Astrocyte of the cerebellum (primary cell): ENCODE measurements at regions not wholly inside any gene's neighbourhood (a gene's known extent, or its start where the extent isn't known, plus 50 kb on each side); places are given as distances from the start of the nearest gene placed in this dataset.

Source experiments
- DNase-seq: peaks from one replicate; pipeline ENCODE4 v3.0.0-alpha.2; 2011; ENCODE audit warnings: low read depth
- H3K4me3 ChIP-seq: 2 replicates; pipeline ENCODE4 v1.5.1; 2011; ENCODE audit warnings: mild to moderate bottlenecking, low read depth, low read length, moderate library complexity
- CTCF ChIP-seq: IDR thresholded peaks from 2 replicates; pipeline ENCODE4 v1.5.1; 2012; ENCODE audit warnings: low read length, low read depth, moderate library complexity, mild to moderate bottlenecking; ENCODE audit errors: missing control alignments
- in situ Hi-C: cut with HindIII; loops from 2 replicates; pipeline ENCODE4 v1.10.0; 2017; ENCODE audit warnings: low sequenced_read_pairs

GRCh38 chr3:137061186-137061585 lies 103.4 kb downstream of the IL20RB start:
- TF ChIP-seq CTCF: no peak
- DNase-seq: no peak
- H3K4me3 ChIP-seq: no peak overlapping the region
- in situ Hi-C loops: no loop called here

GRCh38 chr3:137062250-137062649 lies 104.5 kb downstream of the IL20RB start:
- TF ChIP-seq CTCF: no peak
- in situ Hi-C loops: no loop called here

GRCh38 chr3:137065381-137065780 lies 107.6 kb downstream of the IL20RB start:
- H3K4me3 ChIP-seq: no peak overlapping the region
- DNase-seq: no peak
- in situ Hi-C loops: no loop called here
- TF ChIP-seq CTCF: no peak

More at GRCh38 chr3:137062250-137062649, 104.5 kb downstream of the IL20RB start:
- DNase-seq: no peak
- H3K4me3 ChIP-seq: no peak overlapping the region

GRCh38 chr3:137066092-137066491 lies 108.3 kb downstream of the IL20RB start:
- no peak overlapping the region for H3K4me3 ChIP-seq
- TF ChIP-seq CTCF: no peak
- no peak for DNase-seq
- in situ Hi-C loops: no loop called here

- TF ChIP-seq CTCF: no peak
- in situ Hi-C loops: no loop called here
- H3K4me3 ChIP-seq: no peak overlapping the region
- no peak for DNase-seq
Observed at GRCh38 chr3:137071104-137071503, 113.3 kb downstream of the IL20RB start.

- in situ Hi-C loops: no loop called here
- no peak for TF ChIP-seq CTCF
- H3K4me3 ChIP-seq: no peak overlapping the region
- DNase-seq: no peak
Observed at GRCh38 chr3:137075020-137075419, 117.2 kb downstream of the IL20RB start.

GRCh38 chr3:137078040-137078439 lies 120.3 kb downstream of the IL20RB start:
- TF ChIP-seq CTCF: no peak
- no peak for DNase-seq
- no peak overlapping the region for H3K4me3 ChIP-seq
- in situ Hi-C loops: no loop called here
